ENCODE measurements at regions not wholly inside any gene's neighbourhood (a gene's known extent, or its start where the extent isn't known, plus 50 kb on each side); places are given as distances from the start of the nearest gene placed in this dataset.

DNA sequence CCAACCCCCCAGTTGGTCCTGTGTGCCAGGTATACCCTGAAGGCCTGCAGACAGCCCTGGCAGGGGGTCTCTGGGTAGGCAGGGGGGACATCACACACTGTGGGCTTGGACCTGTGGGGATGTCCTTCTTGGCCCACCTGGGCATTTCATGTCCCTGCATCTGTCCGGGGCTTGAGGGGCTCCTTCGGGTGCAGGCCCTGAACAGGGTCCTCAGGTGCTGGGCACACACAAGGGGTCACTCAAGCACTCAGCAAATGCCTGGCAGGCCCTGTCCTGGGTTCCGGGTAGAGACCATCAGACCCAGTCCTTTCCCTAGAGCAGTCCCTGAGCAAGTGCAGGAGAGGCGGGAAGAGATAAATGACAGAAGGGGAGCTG is 70.5 kb upstream of the WNT11 start:
- DNase-seq (ENCODE audit: low spot score), result no peak
- H3K4me3 ChIP-seq, result no peak overlapping the region
- TF ChIP-seq, protein P1, sequence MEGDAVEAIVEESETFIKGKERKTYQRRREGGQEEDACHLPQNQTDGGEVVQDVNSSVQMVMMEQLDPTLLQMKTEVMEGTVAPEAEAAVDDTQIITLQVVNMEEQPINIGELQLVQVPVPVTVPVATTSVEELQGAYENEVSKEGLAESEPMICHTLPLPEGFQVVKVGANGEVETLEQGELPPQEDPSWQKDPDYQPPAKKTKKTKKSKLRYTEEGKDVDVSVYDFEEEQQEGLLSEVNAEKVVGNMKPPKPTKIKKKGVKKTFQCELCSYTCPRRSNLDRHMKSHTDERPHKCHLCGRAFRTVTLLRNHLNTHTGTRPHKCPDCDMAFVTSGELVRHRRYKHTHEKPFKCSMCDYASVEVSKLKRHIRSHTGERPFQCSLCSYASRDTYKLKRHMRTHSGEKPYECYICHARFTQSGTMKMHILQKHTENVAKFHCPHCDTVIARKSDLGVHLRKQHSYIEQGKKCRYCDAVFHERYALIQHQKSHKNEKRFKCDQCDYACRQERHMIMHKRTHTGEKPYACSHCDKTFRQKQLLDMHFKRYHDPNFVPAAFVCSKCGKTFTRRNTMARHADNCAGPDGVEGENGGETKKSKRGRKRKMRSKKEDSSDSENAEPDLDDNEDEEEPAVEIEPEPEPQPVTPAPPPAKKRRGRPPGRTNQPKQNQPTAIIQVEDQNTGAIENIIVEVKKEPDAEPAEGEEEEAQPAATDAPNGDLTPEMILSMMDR (IDR thresholded peaks at IDR 0.05), result no peak
- H3K27ac ChIP-seq, result no peak overlapping the region

DNA sequence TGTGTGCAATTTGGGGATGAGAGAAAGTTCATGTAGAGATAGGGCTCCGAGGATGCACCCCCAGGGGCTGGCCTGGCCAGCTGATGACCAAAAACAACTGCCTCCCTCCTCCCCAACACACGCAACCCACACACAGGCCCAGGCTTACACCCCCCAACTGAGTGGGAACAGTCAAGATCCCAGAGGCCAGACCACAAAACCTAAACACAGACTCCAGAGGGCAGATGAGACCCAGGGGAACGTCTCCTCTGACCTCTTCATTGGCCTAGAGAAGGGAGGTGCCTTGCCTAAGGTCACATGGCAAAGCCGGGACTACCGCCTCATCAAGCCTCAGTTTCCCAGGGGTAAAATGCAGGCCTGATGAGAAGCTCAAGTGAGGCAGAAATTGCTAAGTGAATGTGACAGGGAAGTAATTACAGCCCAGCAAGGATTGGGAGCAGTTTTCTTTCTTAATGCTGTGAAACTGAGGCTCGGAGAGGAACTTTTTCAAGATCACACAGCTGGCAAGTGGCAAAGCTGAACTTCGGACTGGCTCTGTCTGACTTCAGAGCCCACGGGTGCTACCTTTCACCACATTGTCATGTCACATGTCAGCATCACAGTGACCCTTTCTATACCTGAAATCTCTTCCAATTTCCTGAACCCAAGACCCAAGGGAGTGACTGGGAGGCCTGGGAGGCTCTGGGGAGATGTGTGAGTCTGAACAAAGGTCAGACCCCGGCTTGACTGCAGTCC is 69.9 kb upstream of the WNT11 start:
- DNase-seq (ENCODE audit: low spot score), result no peak
- TF ChIP-seq, protein P1 (IDR thresholded peaks at IDR 0.05), result no peak
- Histone ChIP-seq H3K4me3 (no peak overlapping the region), H3K27ac (no peak overlapping the region)

DNA sequence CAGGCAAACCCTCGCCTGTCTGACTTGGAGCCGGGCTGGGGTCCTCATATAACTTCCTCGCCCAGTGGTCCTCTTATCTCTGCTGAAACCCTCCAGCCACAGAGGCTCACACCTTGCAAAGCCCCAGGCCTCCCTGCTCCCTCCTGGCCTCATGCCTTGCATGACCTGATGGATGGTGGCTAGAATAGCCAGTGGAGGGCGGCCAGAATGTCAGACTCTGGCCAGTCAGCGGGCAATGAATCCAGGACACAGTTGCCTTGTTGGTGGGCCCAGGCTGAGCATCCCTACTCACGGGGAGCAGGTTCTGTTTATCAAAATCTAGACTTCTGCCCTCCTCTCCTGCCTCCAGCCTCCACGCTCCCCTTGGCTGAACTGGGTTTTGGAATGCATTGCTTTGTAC is 69.1 kb upstream of the WNT11 start:
- TF ChIP-seq, protein P1 (IDR thresholded peaks at IDR 0.05), result no peak
- no peak overlapping the region for H3K4me3 ChIP-seq
- H3K27ac ChIP-seq, result no peak overlapping the region
- no peak for DNase-seq (ENCODE audit: low spot score)

DNA sequence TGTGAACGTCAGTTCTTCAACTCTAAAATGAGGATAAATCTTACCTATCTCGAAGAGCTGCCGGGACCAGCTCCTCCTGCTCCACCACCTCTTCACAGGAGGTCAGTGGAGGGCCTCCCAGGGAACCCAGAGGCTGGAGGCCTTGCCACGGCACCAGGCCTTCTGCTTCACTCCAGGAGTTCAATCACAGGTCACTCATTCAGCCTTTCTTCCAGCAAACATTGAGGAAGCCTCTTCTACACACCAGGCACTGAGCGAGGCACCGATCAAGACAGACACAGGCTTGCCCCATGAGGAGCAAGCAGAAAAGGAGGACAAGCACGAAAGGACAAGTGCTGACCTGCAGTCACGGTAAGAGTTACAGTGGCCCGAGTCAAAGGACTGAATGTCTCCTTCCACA is 64.8 kb upstream of the WNT11 start:
- H3K4me3 ChIP-seq, result no peak overlapping the region
- no peak for DNase-seq (ENCODE audit: low spot score)
- TF ChIP-seq, protein P1 (IDR thresholded peaks at IDR 0.05), result no peak
- peak overlapping the region in 1 of 2 donors; percentile 45 for H3K27ac ChIP-seq

DNA sequence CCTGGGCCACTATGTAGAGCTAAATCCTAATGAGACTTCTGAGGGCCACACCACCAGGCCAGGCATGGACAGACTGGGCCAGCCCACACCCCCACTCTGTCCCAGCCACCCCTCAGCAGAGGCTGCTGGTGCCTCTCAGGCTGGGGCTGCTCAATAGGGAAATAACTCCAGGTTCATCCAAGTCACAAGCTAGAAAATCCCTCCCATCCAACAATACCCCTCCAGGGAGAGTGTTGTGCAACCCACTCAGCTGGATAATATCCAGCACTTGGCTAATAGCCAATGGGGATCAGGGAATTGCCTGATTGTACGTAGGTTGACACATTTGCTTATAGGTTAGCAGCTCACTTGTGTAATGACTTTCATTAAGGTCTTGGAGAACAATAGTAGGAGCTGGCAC is 64.1 kb upstream of the WNT11 start:
- no peak overlapping the region for H3K4me3 ChIP-seq
- TF ChIP-seq, protein P1 (IDR thresholded peaks at IDR 0.05), result no peak
- no peak for DNase-seq (ENCODE audit: low spot score)
- peak overlapping the region in 1 of 2 donors; percentile 79 for H3K27ac ChIP-seq

DNA sequence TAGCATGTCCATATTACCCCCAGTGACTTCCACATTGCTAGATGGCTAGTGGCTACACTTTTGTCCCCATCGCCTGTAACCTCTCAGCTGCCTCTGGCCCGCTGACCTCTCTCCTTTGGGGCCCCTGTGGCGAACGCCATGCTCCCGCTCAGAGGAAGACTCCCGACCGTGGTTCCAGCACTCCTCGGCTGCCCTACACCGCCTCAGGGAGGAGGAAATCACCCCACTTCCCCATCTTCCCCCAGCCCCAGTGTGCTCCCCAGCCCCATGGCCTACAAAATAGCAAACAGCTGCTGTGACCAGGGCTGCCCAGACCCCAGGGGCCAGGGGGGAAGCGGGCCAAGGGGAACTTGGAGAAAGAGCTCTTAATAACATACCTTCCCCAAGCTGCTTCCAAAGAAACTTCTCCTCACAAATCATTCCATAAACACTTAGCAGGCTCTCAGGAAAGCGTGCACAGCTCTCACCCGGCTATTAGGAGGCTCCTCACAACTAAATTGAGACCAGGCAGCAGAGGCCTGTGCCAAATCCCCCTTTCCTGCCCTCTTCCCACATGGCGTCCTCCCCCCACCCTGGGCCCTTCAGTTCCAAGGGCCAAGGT is 63.5 kb upstream of the WNT11 start:
- TF ChIP-seq, protein P1 (IDR thresholded peaks at IDR 0.05), result no peak
- peak overlapping the region in 1 of 2 donors; percentile 79 for H3K27ac ChIP-seq
- no peak for DNase-seq (ENCODE audit: low spot score)

DNA sequence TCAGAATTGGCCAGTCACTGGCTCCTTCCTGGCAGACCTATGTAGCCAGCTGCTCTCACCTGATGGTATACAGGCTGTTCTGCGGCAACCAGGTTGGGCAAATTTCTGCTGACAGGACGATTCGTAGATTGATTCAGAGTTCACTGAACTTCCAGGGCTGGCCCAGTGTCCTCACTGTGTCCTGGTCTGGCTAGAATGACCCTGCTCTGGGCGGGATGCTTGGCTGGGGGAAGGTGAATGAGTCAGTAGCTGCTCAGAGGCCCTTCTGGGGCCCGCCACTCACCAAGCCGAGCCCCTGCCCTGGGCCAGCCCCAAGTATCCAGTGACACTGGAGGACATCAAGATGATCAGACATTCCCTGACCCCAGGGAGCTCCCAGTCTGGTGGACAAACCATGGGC is 62.9 kb upstream of the WNT11 start:
- TF ChIP-seq, protein P1 (IDR thresholded peaks at IDR 0.05), result no peak
- DNase-seq (ENCODE audit: low spot score), result no peak

More for the DNA sequence above, 63.5 kb upstream of the WNT11 start:
- no peak overlapping the region for H3K4me3 ChIP-seq

More for the DNA sequence above, 62.9 kb upstream of the WNT11 start:
- H3K27ac ChIP-seq, result peak overlapping the region in 1 of 2 donors; percentile 79
- no peak overlapping the region for H3K4me3 ChIP-seq
